ENCODE measurements at regions not wholly inside any gene's neighbourhood (a gene's known extent, or its start where the extent isn't known, plus 50 kb on each side); places are given as distances from the start of the nearest gene placed in this dataset.
"Not testable (repeated sequence)": the region's sequence is repeated elsewhere in the genome, so short reads cannot be mapped to it uniquely, and the experiment has no call there.

DNA sequence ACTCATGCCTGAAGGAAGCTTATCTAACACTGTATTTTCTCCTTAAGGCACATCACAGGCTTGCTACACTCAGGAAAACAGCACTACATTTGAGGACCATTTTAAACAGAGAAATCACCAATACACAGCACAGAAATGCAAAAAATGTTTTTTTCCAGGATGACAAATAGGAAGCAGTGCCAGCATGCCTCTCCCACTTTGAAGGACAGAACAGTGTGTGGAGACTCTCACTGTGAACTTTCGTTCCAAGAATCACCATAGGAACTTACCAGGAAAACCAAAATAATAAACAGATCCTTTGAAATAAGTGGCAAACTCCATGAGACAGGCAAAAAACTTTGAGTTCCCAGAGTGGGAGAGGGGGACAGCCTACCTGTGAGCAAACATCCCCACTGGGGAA is 217.8 kb upstream of the MAST4 start:
- Histone ChIP-seq H3K9me3 (no peaks in the 10 kb centered on the region), H3K27me3 (no peaks in the 10 kb centered on the region), H3K4me3 (no peak overlapping the region), H3K4me1 (no peaks in the 10 kb centered on the region), H3K27ac (no peak overlapping the region), H3K36me3 (no peaks in the 10 kb centered on the region)
- intact Hi-C loops (cut with DNase I), result no loop called here
- no peak for TF ChIP-seq POLR2A (IDR thresholded peaks at IDR 0.05)
- TF ChIP-seq, protein P1, sequence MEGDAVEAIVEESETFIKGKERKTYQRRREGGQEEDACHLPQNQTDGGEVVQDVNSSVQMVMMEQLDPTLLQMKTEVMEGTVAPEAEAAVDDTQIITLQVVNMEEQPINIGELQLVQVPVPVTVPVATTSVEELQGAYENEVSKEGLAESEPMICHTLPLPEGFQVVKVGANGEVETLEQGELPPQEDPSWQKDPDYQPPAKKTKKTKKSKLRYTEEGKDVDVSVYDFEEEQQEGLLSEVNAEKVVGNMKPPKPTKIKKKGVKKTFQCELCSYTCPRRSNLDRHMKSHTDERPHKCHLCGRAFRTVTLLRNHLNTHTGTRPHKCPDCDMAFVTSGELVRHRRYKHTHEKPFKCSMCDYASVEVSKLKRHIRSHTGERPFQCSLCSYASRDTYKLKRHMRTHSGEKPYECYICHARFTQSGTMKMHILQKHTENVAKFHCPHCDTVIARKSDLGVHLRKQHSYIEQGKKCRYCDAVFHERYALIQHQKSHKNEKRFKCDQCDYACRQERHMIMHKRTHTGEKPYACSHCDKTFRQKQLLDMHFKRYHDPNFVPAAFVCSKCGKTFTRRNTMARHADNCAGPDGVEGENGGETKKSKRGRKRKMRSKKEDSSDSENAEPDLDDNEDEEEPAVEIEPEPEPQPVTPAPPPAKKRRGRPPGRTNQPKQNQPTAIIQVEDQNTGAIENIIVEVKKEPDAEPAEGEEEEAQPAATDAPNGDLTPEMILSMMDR (IDR thresholded peaks at IDR 0.05), result no peak
- 59 to 63% methylated on average over 1 of the region's 1 CpG for WGBS, 2 donors
- no peak for DNase-seq

DNA sequence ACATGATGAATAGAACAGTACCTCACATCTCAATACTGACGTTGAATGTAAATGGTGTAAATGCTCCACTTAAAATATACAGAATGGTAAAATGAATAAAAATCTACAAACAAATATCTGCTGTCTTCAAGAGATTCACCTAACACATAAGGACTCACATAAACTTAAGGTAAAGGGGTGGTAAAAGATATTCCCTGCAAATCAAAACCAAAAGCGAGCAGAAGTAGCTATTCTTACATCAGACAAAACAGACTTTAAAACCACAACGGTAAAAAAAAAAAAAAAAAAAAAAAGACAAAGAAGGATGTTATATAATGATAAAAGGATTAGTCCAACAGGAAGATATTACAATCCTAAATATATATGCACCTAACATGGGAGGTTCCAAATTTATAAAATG is 214.0 kb upstream of the MAST4 start:
- Histone ChIP-seq H3K27me3 (no peaks in the 10 kb centered on the region), H3K27ac (no peak overlapping the region)
- WGBS, 2 donors, result 61 to 86% methylated on average over 3 of the region's 3 CpGs

DNA sequence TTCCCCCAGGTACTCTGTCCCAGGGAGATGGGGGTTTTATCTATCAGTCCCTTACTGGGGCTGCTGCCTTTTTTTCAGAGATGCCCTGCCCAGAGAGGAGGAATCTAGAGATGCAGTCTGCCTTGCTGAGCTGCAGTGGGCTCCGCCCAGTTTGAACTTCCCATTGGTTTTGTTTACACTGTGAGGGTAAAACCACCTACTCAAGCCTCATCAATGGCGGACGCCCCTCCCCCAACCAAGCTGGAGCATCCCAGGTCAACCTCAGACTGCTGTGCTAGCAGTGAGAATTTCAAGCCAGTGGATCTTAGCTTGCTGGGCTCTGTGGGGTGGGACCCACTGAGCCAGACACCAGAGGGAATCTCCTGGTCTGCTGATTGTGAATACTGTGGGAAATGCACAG is 191.0 kb upstream of the MAST4 start:
- DNase-seq; H3K9me3 ChIP-seq; H3K27ac ChIP-seq; H3K4me1 ChIP-seq; intact Hi-C loops (cut with DNase I); H3K4me3 ChIP-seq; H3K36me3 ChIP-seq: not testable (repeated sequence)
- no CpG with 5 or more reads among the region's 3 CpGs for WGBS, 2 donors
- H3K27me3 ChIP-seq, result peaks cover 0 to 13% (median 0%) of the 10 kb centered on the region in 4 donors

More for the DNA sequence above, 214.0 kb upstream of the MAST4 start:
- Histone ChIP-seq H3K9me3 (no peaks in the 10 kb centered on the region), H3K4me3 (no peak overlapping the region), H3K36me3 (no peaks in the 10 kb centered on the region), H3K4me1 (no peaks in the 10 kb centered on the region)
- intact Hi-C loops (cut with DNase I), result no loop called here
- no peak for TF ChIP-seq POLR2A (IDR thresholded peaks at IDR 0.05)
- no peak for DNase-seq

DNA sequence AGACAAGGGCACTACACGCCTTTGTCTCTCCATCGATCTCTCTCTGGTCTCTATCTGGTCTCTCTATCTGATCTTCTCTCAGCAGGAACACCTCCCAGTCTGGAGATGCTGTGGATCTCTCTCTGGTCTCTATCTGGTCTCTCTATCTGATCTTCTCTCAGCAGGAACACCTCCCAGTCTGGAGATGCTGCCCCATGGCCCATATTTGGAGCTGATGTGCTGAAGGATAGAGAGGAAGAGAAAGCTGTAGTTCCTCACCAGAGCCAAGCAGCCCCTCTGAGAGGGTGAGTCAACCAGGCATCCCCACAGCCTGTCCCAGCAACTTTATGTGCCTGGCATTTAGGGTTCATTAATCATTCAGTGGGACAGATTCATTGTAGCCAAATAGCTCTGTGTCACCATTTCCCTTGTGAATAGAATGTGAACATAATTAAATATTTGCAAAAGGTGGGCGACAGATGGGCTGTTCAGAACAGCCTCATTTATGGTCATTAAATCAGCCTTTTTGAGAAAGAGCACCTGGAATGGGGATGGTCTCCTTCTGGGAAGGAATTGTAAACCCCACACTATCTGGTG is 189.3 kb upstream of the MAST4 start:
- Histone ChIP-seq H3K36me3 (no peaks in the 10 kb centered on the region), H3K27ac (no peak overlapping the region), H3K27me3 (peaks cover 0 to 13% (median 0%) of the 10 kb centered on the region in 4 donors), H3K4me1 (no peaks in the 10 kb centered on the region), H3K4me3 (no peak overlapping the region), H3K9me3 (no peaks in the 10 kb centered on the region)
- intact Hi-C loops (cut with DNase I), result no loop called here
- TF ChIP-seq POLR2A (IDR thresholded peaks at IDR 0.05), result no peak
- no peak for DNase-seq
- 55 to 66% methylated on average over 3 of the region's 3 CpGs for WGBS, 2 donors

DNA sequence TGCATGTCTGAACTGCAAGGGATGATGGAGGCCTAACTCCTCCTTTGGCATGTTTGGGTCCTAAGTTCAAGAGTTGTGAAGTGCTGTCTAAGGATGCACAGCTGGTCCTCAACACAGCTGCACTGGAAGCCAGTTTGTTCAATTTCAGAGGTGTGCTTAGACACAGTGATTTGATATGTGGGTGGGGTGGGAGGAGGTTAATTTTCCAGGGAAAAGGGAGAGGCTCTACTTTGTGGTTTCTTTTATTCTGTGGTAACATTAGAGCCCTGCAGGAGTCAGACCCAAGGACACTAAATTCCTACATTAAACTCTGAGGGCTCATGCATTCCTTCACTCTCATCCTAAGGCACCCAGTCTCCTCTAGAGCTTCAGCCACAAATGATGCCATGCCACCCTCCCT is 188.4 kb upstream of the MAST4 start:
- Histone ChIP-seq H3K4me1 (no peaks in the 10 kb centered on the region), H3K36me3 (no peaks in the 10 kb centered on the region), H3K4me3 (no peak overlapping the region), H3K27ac (no peak overlapping the region), H3K9me3 (no peaks in the 10 kb centered on the region), H3K27me3 (peaks cover 0 to 13% (median 0%) of the 10 kb centered on the region in 4 donors)
- no peak for DNase-seq
- TF ChIP-seq, protein P1 (IDR thresholded peaks at IDR 0.05), result no peak
- no peak for TF ChIP-seq POLR2A (IDR thresholded peaks at IDR 0.05)
- intact Hi-C loops (cut with DNase I), result no loop called here

DNA sequence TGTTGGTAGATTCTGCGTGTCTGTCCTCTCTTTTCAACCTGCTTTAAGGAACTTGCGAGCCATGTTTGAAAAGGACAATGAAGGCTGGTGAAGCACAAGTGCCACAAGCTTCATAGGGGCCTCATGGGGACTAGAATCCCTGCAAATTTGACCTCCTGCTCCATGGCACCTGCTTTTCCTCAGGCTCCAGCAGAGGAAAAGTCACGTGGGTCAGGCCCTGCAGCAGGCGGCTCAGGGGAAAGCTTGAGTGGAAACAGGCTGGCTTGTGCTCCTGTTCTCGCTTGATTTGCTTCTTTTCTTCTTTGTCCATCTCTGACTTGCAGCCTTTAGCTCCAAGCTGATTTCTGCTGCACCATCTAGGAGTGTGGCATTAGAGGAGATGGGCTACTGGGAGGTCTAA is 187.6 kb upstream of the MAST4 start:
- no peaks in the 10 kb centered on the region for H3K9me3 ChIP-seq
- H3K27ac ChIP-seq, result no peak overlapping the region
- 77 to 81% methylated on average over 3 to 5 of the region's 5 CpGs for WGBS, 2 donors
- no peaks in the 10 kb centered on the region for H3K4me1 ChIP-seq
- TF ChIP-seq, protein P1 (IDR thresholded peaks at IDR 0.05), result no peak
- no peak for TF ChIP-seq POLR2A (IDR thresholded peaks at IDR 0.05)
- intact Hi-C loops (cut with DNase I), result no loop called here
- no peaks in the 10 kb centered on the region for H3K36me3 ChIP-seq
- no peak for DNase-seq
- H3K27me3 ChIP-seq, result peaks cover 0 to 13% (median 0%) of the 10 kb centered on the region in 4 donors
- H3K4me3 ChIP-seq, result no peak overlapping the region

DNA sequence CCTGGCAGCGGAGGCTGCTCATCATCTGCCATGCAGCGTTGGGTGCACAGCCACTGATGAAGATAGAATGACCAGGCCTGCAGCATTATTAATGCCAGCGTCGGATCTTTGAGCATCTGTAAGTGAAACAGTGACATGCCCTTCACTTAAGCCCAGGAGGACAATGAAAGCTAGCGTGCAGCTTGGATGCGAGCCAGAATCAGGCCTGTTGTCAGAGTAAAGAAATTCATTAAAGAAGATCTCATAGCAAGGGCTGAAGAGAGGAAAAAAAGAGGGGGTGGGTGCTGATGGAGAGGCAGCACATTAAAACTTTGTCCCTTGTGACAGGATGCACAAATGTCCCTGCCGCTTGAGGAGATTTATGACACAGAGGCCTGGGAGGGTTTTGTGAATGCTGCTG is 186.1 kb upstream of the MAST4 start:
- H3K36me3 ChIP-seq, result no peaks in the 10 kb centered on the region
- no peaks in the 10 kb centered on the region for H3K9me3 ChIP-seq
- H3K4me3 ChIP-seq, result no peak overlapping the region
- intact Hi-C loops (cut with DNase I), result no loop called here
- no peak for TF ChIP-seq POLR2A (IDR thresholded peaks at IDR 0.05)
- TF ChIP-seq, protein P1 (IDR thresholded peaks at IDR 0.05), result no peak
- no peak overlapping the region for H3K27ac ChIP-seq
- peaks cover 0 to 8% (median 0%) of the 10 kb centered on the region in 4 donors for H3K27me3 ChIP-seq
- no peaks in the 10 kb centered on the region for H3K4me1 ChIP-seq
- no peak for DNase-seq
- 44 to 66% methylated on average over 5 of the region's 7 CpGs for WGBS, 2 donors
